COLO668 (cell line): ENCODE measurements at regions not wholly inside any gene's neighbourhood (a gene's known extent, or its start where the extent isn't known, plus 50 kb on each side); places are given as distances from the start of the nearest gene placed in this dataset.
"Not testable (repeated sequence)": the region's sequence is repeated elsewhere in the genome, so short reads cannot be mapped to it uniquely, and the experiment has no call there.

Experiments
- DNase-seq: peaks from one replicate; lab custom pipeline; 2025; ENCODE audit not compliant: unreplicated experiment; lab: John Stamatoyannopoulos, UW

DNA sequence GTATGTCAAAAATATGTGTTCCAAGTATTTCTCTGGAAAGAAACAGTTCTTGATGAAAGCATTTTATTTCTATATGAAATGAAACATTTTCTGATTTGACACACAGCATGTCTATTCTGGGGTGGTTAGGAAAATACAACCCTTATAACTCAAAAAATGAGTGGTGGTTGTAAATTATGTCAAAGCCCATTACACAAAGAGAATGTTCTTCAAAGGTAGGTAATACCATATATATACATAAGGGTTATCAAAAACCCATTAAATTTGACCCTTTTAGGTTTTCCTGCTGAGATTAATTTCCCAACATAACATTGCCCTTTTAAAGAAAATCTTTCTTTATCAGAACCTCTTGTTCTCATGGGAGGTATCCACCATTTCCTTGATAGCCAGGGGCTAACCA lies 420.5 kb upstream of the TECRL start:
- no peak for DNase-seq

DNA sequence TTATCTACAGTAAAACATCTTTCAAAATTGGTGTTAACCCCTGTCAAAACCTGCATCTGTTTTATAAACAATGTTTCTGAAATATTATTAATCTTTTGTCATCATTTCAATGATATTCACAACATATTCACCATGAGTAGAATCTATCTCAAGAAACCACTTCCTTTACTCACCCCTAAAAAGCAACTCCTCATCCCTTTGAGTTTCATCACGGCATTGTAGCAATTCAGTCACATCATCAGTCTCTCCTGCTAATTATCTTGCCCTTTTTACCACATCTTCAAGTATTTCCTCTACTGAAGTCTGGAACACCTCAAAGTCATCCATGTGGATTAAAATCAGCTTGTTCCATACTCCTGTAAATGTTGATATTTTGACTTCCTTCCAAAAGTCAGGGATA lies 415.3 kb upstream of the TECRL start:
- no peak for DNase-seq

DNA sequence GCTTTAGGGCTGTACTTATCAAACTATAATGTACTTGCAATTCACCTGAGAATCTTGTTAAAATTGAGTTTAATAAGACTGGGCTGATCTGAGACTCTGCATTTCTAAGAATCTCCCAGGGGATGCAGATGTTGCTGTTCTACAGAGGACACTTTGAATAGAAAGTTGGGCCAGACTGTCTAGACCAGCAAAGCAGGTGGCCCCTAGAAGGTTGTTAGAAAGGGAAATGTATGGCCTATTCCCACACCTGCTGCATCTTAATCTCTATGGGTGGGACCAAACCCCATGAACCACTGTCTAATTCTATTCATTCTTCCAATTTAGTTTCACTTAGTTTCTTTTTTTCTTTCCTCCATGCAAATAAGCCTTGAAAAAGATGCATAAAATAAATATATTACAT lies 413.2 kb upstream of the TECRL start:
- no peak for DNase-seq

DNA sequence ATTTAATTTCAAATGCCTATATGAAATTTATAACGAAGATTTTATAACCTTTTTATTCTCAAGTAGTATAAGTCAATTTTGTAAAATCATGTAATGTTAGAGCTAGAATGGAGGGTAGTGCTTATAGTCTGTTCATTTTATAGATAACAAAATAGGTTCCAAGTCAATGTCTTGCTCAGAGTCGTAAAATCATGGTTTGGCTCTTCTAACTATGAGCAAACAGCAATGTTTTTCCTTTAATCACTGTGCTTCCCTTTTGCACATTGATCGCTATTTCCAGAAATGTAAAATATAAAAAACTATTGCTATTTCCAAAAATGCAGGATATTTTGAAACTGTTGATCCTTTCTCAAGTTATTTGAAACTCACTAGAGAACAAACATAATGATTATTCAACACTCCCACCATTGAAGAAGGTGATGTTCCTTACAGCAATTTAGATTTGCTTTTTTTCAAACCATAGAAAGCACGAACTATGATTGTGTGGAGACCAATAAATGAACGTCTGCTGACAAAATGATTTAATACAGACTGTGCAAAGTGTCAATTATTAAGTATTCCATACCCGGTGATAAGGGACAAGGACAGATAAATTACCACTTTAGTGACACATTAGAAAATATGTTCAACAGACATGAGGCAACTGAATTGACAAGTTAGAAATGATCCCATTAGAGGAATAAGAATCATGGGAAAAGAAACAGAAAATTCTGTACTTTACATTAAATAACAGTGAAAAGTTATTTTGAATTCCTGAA lies 412.1 kb upstream of the TECRL start:
- no peak for DNase-seq

DNA sequence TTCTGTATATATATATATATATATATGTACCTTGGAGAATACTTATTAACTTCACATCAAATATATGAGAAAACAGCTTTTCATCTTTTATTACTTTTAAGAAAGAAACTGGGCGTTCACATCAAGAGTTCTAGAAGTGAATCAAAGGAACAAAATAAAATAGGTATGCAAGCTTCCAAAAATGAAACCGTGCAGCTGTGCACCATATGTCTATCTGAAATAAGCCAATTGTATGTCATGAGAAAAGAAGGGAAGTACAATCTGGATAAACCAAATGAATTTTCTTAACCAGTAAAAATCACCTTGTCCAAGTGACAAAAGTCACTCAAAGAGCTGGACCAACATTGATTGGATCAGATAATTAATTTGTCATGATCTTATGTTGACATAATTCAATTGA lies 405.4 kb upstream of the TECRL start:
- no peak for DNase-seq

DNA sequence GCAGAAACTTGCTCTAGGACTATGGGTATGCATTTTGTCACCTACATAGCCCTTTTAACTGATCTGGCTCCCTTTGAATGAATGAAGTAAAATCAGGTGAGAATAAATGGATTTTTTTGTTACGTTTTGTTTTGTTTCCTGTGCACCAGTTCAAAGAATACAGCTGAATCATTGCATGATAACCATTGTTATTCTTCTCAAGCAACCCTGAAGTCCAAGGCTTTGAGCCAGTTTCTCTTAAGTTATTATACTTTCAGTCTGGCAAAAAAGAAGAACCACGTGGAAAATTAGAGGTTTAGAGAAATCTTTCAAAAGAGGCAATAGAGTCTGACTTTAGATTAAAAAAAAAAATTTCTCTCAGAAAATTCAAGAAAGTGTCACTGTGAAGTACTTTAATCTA lies 398.6 kb upstream of the TECRL start:
- DNase-seq: no peak

DNA sequence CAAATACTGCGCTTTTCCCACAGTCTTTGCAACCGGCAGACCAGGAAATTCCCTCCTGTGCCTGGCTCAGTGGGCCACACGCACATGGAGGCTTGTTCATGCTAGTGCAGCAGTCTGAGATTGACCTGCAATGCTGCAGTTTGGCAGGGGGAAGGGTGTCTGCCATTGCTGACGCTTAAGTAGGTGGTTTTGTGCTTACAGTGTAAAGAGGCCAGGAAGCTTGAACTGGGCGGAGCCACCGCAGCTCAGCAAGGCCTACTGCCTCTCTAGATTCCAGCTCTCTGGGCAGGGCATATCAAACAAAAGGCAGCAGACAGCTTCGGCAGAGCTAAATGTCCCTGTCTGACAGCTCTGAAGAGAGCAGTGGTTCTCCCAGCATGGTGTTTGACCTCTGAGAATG lies 390.5 kb upstream of the TECRL start:
- DNase-seq: no peak

DNA sequence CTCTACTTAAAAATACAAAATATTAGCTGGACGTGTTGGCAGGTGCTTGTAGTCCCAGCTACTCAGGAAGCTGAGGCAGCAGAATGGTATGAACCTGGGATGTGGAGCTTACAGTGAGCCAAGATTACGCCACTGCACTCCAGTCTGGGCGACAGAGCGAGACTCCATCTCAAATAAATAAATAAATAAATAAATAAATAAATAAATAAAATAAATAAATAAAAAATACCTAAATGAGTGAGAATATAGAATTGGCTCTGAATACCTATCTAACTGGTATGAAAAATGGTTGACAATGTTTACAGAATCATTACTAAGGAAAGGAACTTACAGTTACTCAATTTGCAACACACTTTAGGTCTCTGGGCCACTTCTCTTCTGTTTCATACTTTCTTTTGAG lies 389.6 kb upstream of the TECRL start:
- DNase-seq: not testable (repeated sequence)

DNA sequence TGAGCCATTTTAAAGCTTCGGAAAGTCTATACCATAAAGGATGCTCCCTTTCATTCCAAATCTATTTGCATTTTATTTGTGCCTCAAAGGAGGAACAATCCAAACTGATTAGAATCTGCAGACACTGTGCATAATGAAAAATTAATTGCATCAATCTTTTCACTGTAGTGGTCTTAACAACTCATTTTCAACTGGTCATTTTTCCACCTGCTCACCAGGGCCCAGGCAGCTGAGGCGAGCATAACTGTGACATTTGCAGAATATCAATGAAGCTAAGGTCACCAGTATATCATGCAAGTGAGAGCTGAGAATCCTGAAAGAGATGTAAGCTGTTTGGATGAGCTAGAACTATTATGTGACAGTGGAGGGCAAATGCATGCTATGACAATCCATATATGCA lies 387.3 kb upstream of the TECRL start:
- no peak for DNase-seq

DNA sequence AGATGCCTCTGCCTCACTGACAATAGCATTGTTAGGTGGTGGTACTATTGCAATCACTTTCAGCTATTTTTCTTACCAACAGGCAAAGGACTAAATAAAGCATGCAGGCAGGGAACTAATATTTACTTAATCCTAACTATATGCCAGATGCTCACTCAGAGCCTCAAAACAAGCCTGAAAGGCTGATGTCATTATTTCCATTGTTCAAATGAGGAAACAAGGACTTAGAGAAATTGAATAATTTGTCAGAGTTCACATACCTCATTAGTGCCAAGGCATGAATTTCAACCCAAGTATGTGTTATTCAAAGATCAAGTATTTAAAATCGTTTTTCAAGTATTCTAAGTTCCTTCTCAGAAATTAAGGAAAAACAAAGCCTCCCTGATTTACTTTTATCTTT lies 374.9 kb upstream of the TECRL start:
- no peak for DNase-seq

DNA sequence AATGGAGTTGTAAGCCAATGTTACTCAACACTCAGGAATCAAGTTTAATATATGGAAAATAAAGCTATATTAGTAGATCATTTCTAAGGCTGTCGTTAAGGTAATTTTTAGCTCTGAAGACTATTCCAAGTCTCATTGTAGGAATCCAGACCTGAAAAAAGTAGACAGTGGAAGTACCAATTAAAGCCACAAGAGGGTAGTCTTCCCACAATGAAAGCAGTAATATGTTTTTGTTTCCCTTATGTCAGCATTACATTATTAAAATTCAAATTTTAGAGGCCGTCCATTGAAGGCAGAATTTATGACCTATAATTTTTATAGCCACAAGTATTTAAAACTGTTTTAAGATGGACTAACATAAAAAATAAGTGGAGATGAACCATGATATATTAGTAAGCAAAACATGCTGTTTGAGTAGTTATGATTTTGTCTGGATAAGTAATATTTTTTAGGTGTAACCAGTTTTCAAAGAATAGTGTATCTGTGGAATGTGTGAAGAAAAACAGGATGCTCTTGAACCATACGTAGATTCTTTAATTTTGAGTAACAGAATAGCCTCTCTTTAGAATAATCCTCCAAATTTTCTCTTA lies 372.6 kb upstream of the TECRL start:
- no peak for DNase-seq

DNA sequence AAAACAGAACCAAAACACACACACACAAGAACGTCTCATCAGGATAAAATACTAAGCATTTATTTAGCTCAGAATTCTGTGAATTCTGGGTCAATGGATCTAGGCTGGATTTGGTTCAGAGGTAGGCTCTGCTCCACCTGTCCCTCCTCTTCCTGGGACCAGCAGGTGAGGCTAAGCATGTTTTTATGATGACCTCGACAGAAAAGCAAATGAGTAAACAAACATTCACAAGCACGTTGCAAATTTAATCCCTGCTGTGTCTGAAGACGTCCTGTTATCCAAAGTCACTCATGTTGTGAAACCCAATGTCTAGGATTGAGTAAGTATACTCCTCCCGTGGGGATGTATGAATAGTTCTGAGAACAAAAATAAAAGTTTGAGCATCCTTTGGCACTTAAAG lies 371.4 kb upstream of the TECRL start:
- no peak for DNase-seq

DNA sequence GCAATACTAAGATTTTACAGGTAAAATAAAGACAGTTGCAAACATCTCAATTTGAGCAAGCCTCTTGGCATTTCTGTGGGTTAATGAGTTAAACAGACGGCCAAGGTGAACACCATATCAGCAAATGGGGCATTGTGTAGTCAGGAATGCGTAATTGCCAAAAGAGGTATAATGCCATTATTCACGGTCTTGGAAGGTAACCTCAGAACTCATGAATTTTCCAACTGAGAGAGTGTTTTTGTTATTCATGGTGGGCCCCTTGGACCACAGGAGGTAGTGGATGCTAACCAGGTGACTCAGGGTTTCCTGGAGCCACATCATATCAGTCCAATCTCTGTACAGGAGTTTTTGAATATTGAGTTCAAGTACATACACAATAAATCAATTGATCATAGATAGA lies 368.0 kb upstream of the TECRL start:
- DNase-seq: no peak

DNA sequence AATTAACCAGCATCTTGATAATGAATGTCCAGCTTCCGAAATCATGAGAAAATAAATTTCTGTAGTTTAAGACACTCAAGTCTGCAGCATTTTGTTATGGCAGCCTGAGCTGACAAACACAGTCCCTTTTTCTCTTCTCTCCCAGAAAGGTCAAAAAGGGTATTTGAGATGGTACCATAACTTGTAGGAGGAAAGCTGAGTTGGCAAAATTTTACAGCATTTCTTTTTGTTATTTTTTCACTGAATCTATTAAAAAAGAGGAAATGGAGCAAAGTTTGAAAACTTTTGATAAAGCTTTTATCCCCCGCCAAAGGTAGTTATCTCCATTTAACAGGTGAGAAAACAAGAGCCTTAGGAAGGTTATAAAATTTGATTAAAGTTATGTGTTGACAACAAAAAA lies 367.6 kb upstream of the TECRL start:
- DNase-seq: no peak

DNA sequence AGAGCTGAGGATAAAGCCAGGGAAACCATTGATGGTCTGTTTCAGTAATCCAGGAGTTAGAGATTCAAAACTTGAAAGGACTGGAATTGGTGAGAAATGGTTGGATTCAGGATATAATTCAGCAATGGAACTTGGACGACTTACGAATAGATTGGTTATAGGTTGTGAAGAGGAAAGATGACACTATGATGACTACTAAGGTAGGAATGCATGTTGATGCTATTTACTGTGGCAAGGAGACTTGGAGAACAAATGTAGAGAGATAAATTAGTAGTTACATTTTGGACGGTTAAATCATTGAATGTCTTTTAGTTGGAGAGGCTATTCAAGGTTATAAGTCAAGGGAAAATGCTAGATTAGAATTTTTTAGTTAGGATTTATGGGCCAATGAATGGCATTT lies 365.4 kb upstream of the TECRL start:
- no peak for DNase-seq

DNA sequence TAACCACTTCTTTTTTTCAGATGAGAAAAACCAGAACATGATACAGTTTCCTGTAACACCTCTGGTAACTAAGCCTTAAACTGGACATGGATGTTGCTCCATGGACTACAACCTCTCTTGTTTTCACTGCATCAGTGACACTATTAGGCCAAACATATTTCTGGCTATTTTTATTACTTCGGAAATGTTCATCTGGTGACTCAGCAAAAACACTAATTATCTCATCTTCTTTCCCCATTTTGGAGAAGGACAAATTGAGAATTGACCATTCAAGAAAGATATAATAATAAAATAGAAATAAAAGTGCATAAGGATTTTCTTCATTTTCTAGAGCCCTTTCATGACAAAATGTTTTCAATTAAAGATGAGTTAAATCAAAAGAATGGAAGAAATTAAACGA lies 361.9 kb upstream of the TECRL start:
- DNase-seq: no peak

DNA sequence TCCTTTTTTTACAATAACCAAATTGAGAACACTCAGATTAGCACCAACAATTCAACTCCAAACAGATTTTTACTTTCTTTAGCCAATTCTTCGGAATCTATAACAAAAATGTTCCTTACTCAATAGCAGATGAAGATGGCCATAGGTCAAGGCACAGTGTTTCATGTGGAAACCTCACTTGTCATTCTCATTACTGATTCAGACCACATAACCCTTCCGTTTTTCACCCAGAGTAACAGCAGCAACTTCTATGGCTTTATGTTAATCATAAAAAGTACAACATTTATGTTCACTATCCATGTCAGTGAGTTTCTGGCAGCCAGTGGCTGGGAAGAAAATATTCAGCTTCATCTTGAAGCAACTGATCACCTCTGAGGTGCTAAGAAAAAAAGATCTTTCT lies 358.3 kb upstream of the TECRL start:
- DNase-seq: no peak

DNA sequence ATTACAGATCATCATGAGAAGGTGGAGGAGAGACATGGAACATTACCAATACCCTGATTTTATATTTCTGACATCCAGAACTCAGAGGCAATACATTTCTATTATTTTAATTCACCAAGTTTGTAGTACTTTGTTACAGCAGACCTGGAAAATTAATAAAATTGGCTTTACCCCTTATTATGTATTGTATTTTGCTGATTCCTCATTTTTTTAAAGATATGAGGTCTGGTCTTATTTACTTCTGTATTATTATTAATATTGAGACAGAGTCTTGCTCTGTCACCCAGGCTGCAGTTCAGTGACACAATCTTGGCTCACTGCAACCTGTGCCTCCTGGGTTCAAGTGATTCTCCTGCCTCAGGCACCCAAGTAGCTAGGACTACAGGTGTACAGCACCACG lies 357.3 kb upstream of the TECRL start:
- DNase-seq: no peak

DNA sequence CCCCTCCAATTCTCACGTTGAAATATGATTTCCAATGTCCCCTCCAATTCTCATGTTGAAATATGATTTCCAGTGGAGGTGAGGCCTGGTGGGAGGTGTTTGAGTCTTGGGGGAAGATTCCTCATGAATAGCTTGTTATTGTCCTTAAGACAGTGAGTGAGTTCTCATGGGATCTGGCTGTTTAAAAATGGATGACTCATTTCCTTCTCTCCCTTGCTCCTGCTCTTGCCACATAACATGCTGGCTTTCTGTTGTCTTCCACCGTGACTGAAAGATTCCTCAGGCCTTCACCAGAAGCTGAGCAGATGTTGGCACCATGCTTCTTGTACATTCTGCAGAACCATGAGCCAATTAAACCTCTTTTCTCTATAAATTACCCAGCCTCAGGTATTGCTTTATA lies 346.8 kb upstream of the TECRL start:
- DNase-seq: no peak

DNA sequence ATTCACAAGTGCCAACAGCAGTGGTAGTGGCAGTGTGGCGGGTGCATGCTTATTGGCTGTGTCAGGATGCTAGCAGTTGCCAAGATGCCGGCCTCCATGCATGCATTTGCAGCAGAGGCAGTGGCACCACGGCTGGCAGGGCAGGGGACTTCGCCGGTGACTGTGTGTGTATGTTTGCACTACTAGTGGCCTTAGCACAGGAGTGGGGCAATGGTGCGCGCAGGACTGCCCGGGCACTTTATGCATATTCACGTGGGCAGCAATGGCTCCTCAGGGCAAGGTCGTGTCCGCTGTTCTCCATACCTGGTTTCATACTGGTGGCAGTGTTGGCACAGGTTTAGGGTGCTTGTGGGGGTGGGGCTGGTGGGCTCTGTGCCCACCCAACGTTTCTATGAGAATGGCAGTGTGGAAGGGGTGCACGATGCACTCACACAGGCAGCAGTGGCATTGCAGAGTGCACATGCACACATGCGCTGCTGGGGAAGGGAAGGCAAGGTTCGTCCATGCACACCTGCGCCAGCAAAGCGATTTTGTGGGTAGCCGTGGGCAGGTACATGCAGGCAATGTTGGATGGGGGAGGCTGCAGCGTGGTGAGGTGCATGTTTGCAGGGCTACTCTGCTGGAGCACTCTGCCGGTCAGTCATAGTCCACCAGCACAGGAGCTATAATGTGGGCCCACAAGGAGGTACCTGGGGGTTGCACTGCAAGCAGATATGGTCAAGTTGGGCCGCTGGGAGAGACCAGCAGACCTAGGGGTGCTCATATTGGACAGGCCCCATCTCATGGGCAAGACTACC lies 338.9 kb upstream of the TECRL start:
- DNase-seq: no peak

DNA sequence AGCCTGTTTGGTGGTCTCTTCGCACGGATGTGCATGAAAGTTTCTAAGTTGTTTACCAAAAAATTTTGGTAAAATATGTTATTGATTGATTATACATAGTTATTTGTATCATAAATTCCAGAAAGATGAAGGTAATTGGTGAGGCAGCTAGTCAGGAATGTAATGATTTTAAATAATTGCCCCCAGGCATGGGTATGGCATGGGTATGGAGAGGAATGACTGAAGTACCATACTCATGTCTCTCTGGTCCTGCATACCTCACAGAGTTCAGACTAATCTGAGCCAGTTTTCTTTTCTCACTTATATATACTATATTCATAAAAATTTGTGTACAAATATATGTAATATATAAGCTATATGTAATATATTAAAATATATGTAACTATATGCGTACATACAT lies 329.0 kb upstream of the TECRL start:
- no peak for DNase-seq

DNA sequence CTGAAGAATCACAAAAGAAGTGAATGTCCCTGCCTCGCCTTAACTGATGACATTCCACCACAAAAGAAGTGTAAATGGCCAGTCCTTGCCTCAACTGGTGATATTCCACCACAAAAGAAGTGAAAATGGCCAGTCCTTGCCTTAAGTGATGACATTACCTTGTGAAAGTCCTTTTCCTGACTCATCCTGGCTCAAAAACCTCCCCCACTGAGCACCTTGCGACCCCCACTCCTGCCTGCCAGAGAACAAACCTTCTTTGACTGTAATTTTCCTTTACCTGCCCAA lies 328.5 kb upstream of the TECRL start:
- DNase-seq: not testable (repeated sequence)
